HepG2 (cell line): ENCODE measurements at regions not wholly inside any gene's neighbourhood (a gene's known extent, or its start where the extent isn't known, plus 50 kb on each side); places are given as distances from the start of the nearest gene placed in this dataset.

Experiments used
- E2F1 ChIP-seq: sonication (generic); formaldehyde crosslinking; IDR thresholded peaks from 2 replicates; pipeline ENCODE4 v1.5.0; 2020; ENCODE audit warnings: missing genetic modification reagents
- NAIF1 ChIP-seq: sonication (generic); formaldehyde crosslinking; IDR thresholded peaks from 2 replicates; pipeline ENCODE4 v1.5.0; 2020; ENCODE audit warnings: mild to moderate bottlenecking, missing genetic modification reagents, borderline replicate concordance
- PATZ1 ChIP-seq: sonication (generic); formaldehyde crosslinking; IDR thresholded peaks from 2 replicates; pipeline ENCODE4 v1.4.0; 2020; ENCODE audit warnings: missing genetic modification reagents
- RELA ChIP-seq: sonication (generic); formaldehyde crosslinking; IDR thresholded peaks from 2 replicates; pipeline ENCODE4 v1.4.0; 2020; ENCODE audit warnings: missing genetic modification reagents
- TCF7 ChIP-seq: sonication (generic); IDR thresholded peaks from 2 replicates; pipeline ENCODE4 v1.6.1; 2016; ENCODE audit warnings: antibody characterized with exemption, low read depth
- TOE1 ChIP-seq: sonication (generic); formaldehyde crosslinking; IDR thresholded peaks from 2 replicates; pipeline ENCODE4 v1.4.0; 2020; ENCODE audit warnings: mild to moderate bottlenecking, missing genetic modification reagents
- ZBTB2 ChIP-seq: sonication (generic); formaldehyde crosslinking; IDR thresholded peaks from 2 replicates; pipeline ENCODE4 v1.8.0; 2022; ENCODE audit warnings: low read depth, missing genetic modification reagents
- ZBTB40 ChIP-seq, 2 experiments: fragments of 450-650 bp in 1 of 2; sonication (generic) in 1 of 2; formaldehyde crosslinking in 1 of 2; IDR thresholded peaks; 2 replicates each; pipeline versions ENCODE4 v1.6.1 to v1.8.0; 2016 to 2022; ENCODE audit warnings: antibody characterized with exemption in 1 of 2, mild to moderate bottlenecking in 1 of 2, missing genetic modification reagents in 1 of 2
- ZNF432 ChIP-seq: sonication (generic); formaldehyde crosslinking; IDR thresholded peaks from 2 replicates; pipeline ENCODE4 v1.5.0; 2020; ENCODE audit warnings: missing genetic modification reagents, mild to moderate bottlenecking, borderline replicate concordance
- ZSCAN25 ChIP-seq: sonication (generic); formaldehyde crosslinking; IDR thresholded peaks from 2 replicates; pipeline ENCODE4 v1.8.0; 2022; ENCODE audit warnings: mild to moderate bottlenecking, missing genetic modification reagents

- TF ChIP-seq PATZ1 (CRISPR knock-in tag) (0 out of 2 replicates have a peak, but pooled peaks have one; percentile 18), ZBTB40 (IDR thresholded peaks at IDR 0.05) (no peak), ZBTB40 (CRISPR knock-in tag; IDR thresholded peaks at IDR 0.05) (no peak), E2F1 (no peak), RELA (CRISPR knock-in tag) (no peak), TCF7 (peak; percentile 93), ZSCAN25 (CRISPR knock-in tag) (no peak), ZBTB2 (CRISPR knock-in tag) (no peak), TOE1 (CRISPR knock-in tag) (no peak), ZNF432 (no peak), NAIF1 (no peak)
These were observed 378.7 kb upstream of the TGFBR2 start (continued) for GRCh38 chr3:30227571-30228301.
